CD14-positive monocyte (primary cell): ENCODE measurements at regions not wholly inside any gene's neighbourhood (a gene's known extent, or its start where the extent isn't known, plus 50 kb on each side); places are given as distances from the start of the nearest gene placed in this dataset.
A peak's percentile ranks its signal among the peaks of the same experiment; 100 is the strongest.

Experiments used
- DNase-seq, 3 donors: peaks; one replicate each; pipeline ENCODE4 v3.0.0-alpha.2; 2011 to 2022
- H2AFZ ChIP-seq: 2 replicates; pipeline ENCODE4 v1.6.0; 2012; ENCODE audit warnings: mild to moderate bottlenecking, low read depth, low read length, inconsistent platforms; ENCODE audit not compliant: insufficient read depth, poor library complexity, severe bottlenecking
- H3K27ac ChIP-seq, 2 donors: 1 replicate in 1 of 2; 2 replicates in 1 of 2; pipeline ENCODE4 v1.5.1; 2012 to 2013; ENCODE audit warnings: low read length in 2 of 2, control low read depth in 1 of 2, inconsistent platforms in 1 of 2, low read depth in 1 of 2, mild to moderate bottlenecking in 1 of 2
- H3K27me3 ChIP-seq, 2 donors: one replicate each; pipeline versions ENCODE4 v1.6.0 to v1.6.1; 2011 to 2013; ENCODE audit warnings: low read length in 2 of 2; ENCODE audit not compliant: control insufficient read depth in 2 of 2, insufficient read depth in 2 of 2
- H3K36me3 ChIP-seq, 2 donors: replicated peaks in 1 of 2; 1 replicate in 1 of 2; 2 replicates in 1 of 2; pipeline versions ENCODE4 v1.5.1 to v1.6.1; 2012 to 2013; ENCODE audit warnings: low read length in 2 of 2, control low read depth in 1 of 2, inconsistent platforms in 1 of 2, mild to moderate bottlenecking in 1 of 2; ENCODE audit not compliant: insufficient read depth in 2 of 2, control insufficient read depth in 1 of 2
- H3K4me1 ChIP-seq, 2 donors: 1 replicate in 1 of 2; 2 replicates in 1 of 2; pipeline versions ENCODE4 v1.5.1 to v1.6.1; 2012 to 2013; ENCODE audit warnings: low read length in 2 of 2, control low read depth in 1 of 2, inconsistent platforms in 1 of 2, mild to moderate bottlenecking in 1 of 2, moderate library complexity in 1 of 2; ENCODE audit not compliant: insufficient read depth in 2 of 2, control insufficient read depth in 1 of 2
- H3K4me2 ChIP-seq: replicated peaks from 2 replicates; pipeline ENCODE3; 2012; ENCODE audit warnings: low read length, moderate library complexity, mild to moderate bottlenecking; ENCODE audit not compliant: poor library complexity, severe bottlenecking; ENCODE audit errors: extremely low read depth
- H3K4me3 ChIP-seq, 3 experiments: fragments of 200-600 bp in 1 of 3; sonication (generic) in 1 of 3; replicated peaks in 1 of 3; 1 replicate in 2 of 3; 2 replicates in 1 of 3; pipeline ENCODE4 v1.5.1; 2011 to 2013; ENCODE audit warnings: low read length in 3 of 3, mild to moderate bottlenecking in 3 of 3, control low read depth in 2 of 3, low read depth in 2 of 3, inconsistent platforms in 1 of 3, moderate library complexity in 1 of 3
- H3K79me2 ChIP-seq: 2 replicates; pipeline ENCODE4 v1.6.0; 2012; ENCODE audit warnings: mild to moderate bottlenecking, control low read depth, inconsistent platforms, low read length, moderate library complexity; ENCODE audit not compliant: insufficient read depth
- H3K9ac ChIP-seq: 2 replicates; pipeline ENCODE4 v1.6.0; 2017; ENCODE audit warnings: low read length, mild to moderate bottlenecking; ENCODE audit not compliant: insufficient read depth, poor library complexity, severe bottlenecking
- H3K9me3 ChIP-seq, 2 donors: replicated peaks in 1 of 2; 1 replicate in 1 of 2; 2 replicates in 1 of 2; pipeline versions ENCODE4 v1.5.1 to v1.6.1; 2012 to 2013; ENCODE audit warnings: low read length in 2 of 2, control low read depth in 1 of 2; ENCODE audit not compliant: control insufficient read depth in 1 of 2, insufficient read depth in 1 of 2
- H4K20me1 ChIP-seq: 2 replicates; pipeline ENCODE4 v1.6.0; 2012; ENCODE audit warnings: mild to moderate bottlenecking, low read length, control low read depth, moderate library complexity; ENCODE audit not compliant: insufficient read depth
- H3K27ac Mint-ChIP-seq, 7 donors: one replicate each; pipeline ENCODE4 v1.8.0; 2020; ENCODE audit warnings: mild to moderate bottlenecking in 7 of 7, mixed read lengths in 7 of 7, moderate library complexity in 6 of 7, inconsistent platforms in 2 of 7
- H3K27me3 Mint-ChIP-seq, 3 donors: one replicate each; pipeline ENCODE4 v1.8.0; 2021 to 2022; ENCODE audit warnings: low read depth in 3 of 3, mild to moderate bottlenecking in 3 of 3, mixed read lengths in 3 of 3, moderate library complexity in 3 of 3, inconsistent platforms in 1 of 3
- H3K36me3 Mint-ChIP-seq, 2 donors: one replicate each; pipeline ENCODE4 v1.8.0; 2020; ENCODE audit warnings: mixed read lengths in 2 of 2, inconsistent platforms in 1 of 2, mild to moderate bottlenecking in 1 of 2
- H3K4me1 Mint-ChIP-seq: one replicate; pipeline ENCODE4 v1.8.0; 2020; ENCODE audit warnings: mild to moderate bottlenecking, mixed read lengths
- H3K4me3 Mint-ChIP-seq, 2 donors: one replicate each; pipeline ENCODE4 v1.8.0; 2020; ENCODE audit warnings: mild to moderate bottlenecking in 2 of 2, mixed read lengths in 2 of 2, moderate library complexity in 1 of 2
- H3K9me3 Mint-ChIP-seq, 7 donors: one replicate each; pipeline ENCODE4 v1.8.0; 2020 to 2022; ENCODE audit warnings: mixed read lengths in 7 of 7, mild to moderate bottlenecking in 6 of 7, moderate library complexity in 6 of 7, inconsistent platforms in 2 of 7
- WGBS: methylation state at CpG from one replicate; pipeline ENCODE4 v1.1.5; 2013; ENCODE audit warnings: missing lambda C conversion rate; ENCODE audit not compliant: insufficient coverage; 5-methylcytosine and 5-hydroxymethylcytosine counted together
- intact Hi-C, 2 donors: fragments of 100-400 bp; cut with micrococcal nuclease; formaldehyde crosslinking; loops; one replicate each; pipeline versions ENCODE4 v1.15.0 to v1.15.1; 2023
- TF ChIP-seq, protein P1 (sequence below): fragments of 200-600 bp; IDR thresholded peaks from one replicate; pipeline ENCODE4 v1.8.0; 2022; ENCODE audit warnings: antibody characterized with exemption, mild to moderate bottlenecking

DNA sequence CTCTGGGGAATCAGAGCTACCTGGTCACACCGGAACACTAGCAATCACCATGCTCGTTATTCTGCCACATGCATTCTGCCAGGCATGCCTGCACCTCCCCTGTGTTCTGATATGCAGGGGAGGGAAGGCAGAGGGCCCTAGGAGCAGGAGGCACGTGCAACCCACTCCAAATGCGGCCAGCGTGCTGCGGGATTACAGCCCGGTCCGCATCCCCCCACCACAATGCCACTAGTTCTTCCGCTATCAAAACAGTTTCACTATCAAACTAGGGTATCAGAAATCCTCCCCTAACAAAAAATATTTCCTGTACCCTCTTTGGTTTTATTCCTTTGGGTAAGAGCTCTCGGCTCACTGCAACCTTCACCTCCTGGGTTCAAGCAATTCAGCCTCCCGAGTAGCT, 223.2 kb upstream of the IGF1R start:
- no peaks in the 10 kb centered on the region for H3K9me3 ChIP-seq
- no peaks in the 10 kb centered on the region for H3K36me3 ChIP-seq
- H3K27ac ChIP-seq: no peak overlapping the region
- H3K4me3 Mint-ChIP-seq: peak overlapping the region in 1 of 2 donors; percentile 2
- TF ChIP-seq, protein P1, sequence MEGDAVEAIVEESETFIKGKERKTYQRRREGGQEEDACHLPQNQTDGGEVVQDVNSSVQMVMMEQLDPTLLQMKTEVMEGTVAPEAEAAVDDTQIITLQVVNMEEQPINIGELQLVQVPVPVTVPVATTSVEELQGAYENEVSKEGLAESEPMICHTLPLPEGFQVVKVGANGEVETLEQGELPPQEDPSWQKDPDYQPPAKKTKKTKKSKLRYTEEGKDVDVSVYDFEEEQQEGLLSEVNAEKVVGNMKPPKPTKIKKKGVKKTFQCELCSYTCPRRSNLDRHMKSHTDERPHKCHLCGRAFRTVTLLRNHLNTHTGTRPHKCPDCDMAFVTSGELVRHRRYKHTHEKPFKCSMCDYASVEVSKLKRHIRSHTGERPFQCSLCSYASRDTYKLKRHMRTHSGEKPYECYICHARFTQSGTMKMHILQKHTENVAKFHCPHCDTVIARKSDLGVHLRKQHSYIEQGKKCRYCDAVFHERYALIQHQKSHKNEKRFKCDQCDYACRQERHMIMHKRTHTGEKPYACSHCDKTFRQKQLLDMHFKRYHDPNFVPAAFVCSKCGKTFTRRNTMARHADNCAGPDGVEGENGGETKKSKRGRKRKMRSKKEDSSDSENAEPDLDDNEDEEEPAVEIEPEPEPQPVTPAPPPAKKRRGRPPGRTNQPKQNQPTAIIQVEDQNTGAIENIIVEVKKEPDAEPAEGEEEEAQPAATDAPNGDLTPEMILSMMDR: no peak
- no peak overlapping the region for H3K9ac ChIP-seq
- DNase-seq: no peak
- WGBS: 95% methylated on average over 4 of the region's 11 CpGs
- H4K20me1 ChIP-seq: no peaks in the 10 kb centered on the region
- H3K4me1 ChIP-seq: peaks cover 16 to 18% of the 10 kb centered on the region in 2 donors
- no peak overlapping the region for H3K4me3 ChIP-seq
- H3K27me3 Mint-ChIP-seq: peaks cover 64 to 71% (median 67%) of the 10 kb centered on the region in 3 donors
- peaks cover 15% of the 10 kb centered on the region for H3K4me1 Mint-ChIP-seq
- peaks cover 16 to 53% of the 10 kb centered on the region in 2 donors for H3K27me3 ChIP-seq
- no peak overlapping the region for H2AFZ ChIP-seq
- peaks cover 0 to 10% (median 5%) of the 10 kb centered on the region in 7 donors for H3K9me3 Mint-ChIP-seq
- intact Hi-C loops: loop anchor here in 1 of 2 donors (5.0 to 10.0 kb wide), 2 partner anchors 113 to 520 kb away; no protein-coding TSS in a partner anchor
- no peak overlapping the region for H3K27ac Mint-ChIP-seq
- no peaks in the 10 kb centered on the region for H3K79me2 ChIP-seq
- no peak overlapping the region for H3K4me2 ChIP-seq
- H3K36me3 Mint-ChIP-seq: no peaks in the 10 kb centered on the region

DNA sequence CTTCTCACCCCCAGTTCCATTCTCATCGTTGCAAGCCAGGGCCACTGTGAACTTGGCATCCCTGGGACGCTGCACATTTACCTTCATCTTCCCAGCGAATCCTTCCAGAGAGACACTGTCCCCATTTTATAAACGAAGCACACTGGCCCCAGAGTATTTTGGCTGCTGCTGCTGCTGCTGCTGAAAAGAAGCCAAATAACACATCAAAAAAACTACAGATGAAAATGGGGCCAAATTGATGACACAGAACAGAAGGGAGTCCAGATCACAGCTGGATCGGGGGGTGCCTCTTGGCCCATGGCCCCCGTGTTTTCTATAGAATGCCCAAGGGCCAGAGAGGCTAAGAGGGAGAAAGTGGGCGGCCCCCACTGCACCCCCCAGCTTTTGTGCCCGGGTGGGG, 221.0 kb upstream of the IGF1R start:
- H3K9me3 ChIP-seq: no peaks in the 10 kb centered on the region
- H3K9me3 Mint-ChIP-seq: peaks cover 0 to 12% (median 5%) of the 10 kb centered on the region in 7 donors
- H3K27me3 ChIP-seq: peaks cover 6 to 32% of the 10 kb centered on the region in 2 donors
- peaks cover 9% of the 10 kb centered on the region for H3K4me1 Mint-ChIP-seq
- no peak overlapping the region for H3K4me3 ChIP-seq
- no peaks in the 10 kb centered on the region for H3K36me3 ChIP-seq
- no peak overlapping the region for H3K27ac ChIP-seq
- intact Hi-C loops: loop anchor here in 1 of 2 donors (5.0 to 10.0 kb wide), 2 partner anchors 115 to 523 kb away; no protein-coding TSS in a partner anchor
- H3K4me3 Mint-ChIP-seq: peak overlapping the region in 1 of 2 donors; percentile 86
- no peak overlapping the region for H3K9ac ChIP-seq
- no peaks in the 10 kb centered on the region for H4K20me1 ChIP-seq
- TF ChIP-seq, protein P1: no peak
- no peaks in the 10 kb centered on the region for H3K79me2 ChIP-seq
- H3K27me3 Mint-ChIP-seq: peaks cover 47 to 55% (median 50%) of the 10 kb centered on the region in 3 donors
- no peaks in the 10 kb centered on the region for H3K36me3 Mint-ChIP-seq
- peaks cover 9 to 10% of the 10 kb centered on the region in 2 donors for H3K4me1 ChIP-seq
- no peak for DNase-seq
- H3K27ac Mint-ChIP-seq: no peak overlapping the region
- H2AFZ ChIP-seq: no peak overlapping the region
- 85% methylated on average over 8 of the region's 8 CpGs for WGBS
- no peak overlapping the region for H3K4me2 ChIP-seq
